GM12878 (cell line): ENCODE measurements at regions not wholly inside any gene's neighbourhood (a gene's known extent, or its start where the extent isn't known, plus 50 kb on each side); places are given as distances from the start of the nearest gene placed in this dataset.

Source experiments
- ATAC-seq: fragments of 200-7000 bp; cut with Tn5 transposase; 3 replicates; pipeline ENCODE4 v1.9.1; 2020; ENCODE audit warnings: mild to moderate bottlenecking, moderate library complexity
- BruUV-seq: library from RNA; stranded (reverse); fragments of 400-500 nt; replicated peaks from 2 replicates; lab custom pipeline; 2021; lab: Mats Ljungman, UMichigan
- CTCF ChIA-PET: fragments of 300-600 bp; sonication (Branson Sonifier 250); formaldehyde crosslinking; extraction: SDS; loops from one replicate; lab custom pipeline; 2021; ENCODE audit warnings: inconsistent platforms; lab: Yijun Ruan, JAX
- POLR2A ChIA-PET: fragments of 350-600 bp; formaldehyde crosslinking; extraction: SDS; loops from one replicate; lab custom pipeline; 2021; ENCODE audit warnings: inconsistent platforms; lab: Charles Lee
- RAD21 ChIA-PET: fragments of 300-600 bp; sonication (Branson Sonifier 250); formaldehyde crosslinking; loops from one replicate; lab custom pipeline; 2023; ENCODE audit warnings: antibody characterized with exemption; ENCODE audit not compliant: unreplicated experiment; lab: Charles Lee
- SMC1A ChIA-PET: fragments of 300-600 bp; sonication (Branson Sonifier 250); formaldehyde crosslinking; loops from one replicate; lab custom pipeline; 2023; ENCODE audit not compliant: unreplicated experiment, uncharacterized antibody; lab: Charles Lee
- DNase-seq: peaks from one replicate; pipeline ENCODE4 v3.0.0-alpha.2; 2011; ENCODE audit warnings: low read depth, low spot score
- FAIRE-seq: peaks from 3 replicates; lab custom pipeline; 2011; peaks lifted over from hg19 to GRCh38; lab: Jason Lieb, UNC
- H2AFZ ChIP-seq: 2 replicates; pipeline ENCODE4 v1.6.0; 2011; ENCODE audit warnings: low read depth, low read length, control low read depth; ENCODE audit not compliant: control insufficient read depth
- H3K27ac ChIP-seq: 2 replicates; pipeline ENCODE4 v1.5.1; 2011; ENCODE audit warnings: control low read depth; ENCODE audit not compliant: control insufficient read depth, insufficient read depth
- H3K27me3 ChIP-seq, 2 experiments: replicated peaks in 1 of 2; 2 replicates each; pipeline versions ENCODE4 v1.6.0 to v1.6.1; 2011; ENCODE audit warnings: low read length in 1 of 2; ENCODE audit not compliant: control insufficient read depth in 2 of 2, insufficient read depth in 2 of 2
- H3K36me3 ChIP-seq, 2 experiments: 2 replicates each; pipeline ENCODE4 v1.5.1; 2011; ENCODE audit warnings: low read length in 1 of 2; ENCODE audit not compliant: control insufficient read depth in 2 of 2, insufficient read depth in 2 of 2
- H3K4me1 ChIP-seq: 2 replicates; pipeline ENCODE4 v1.6.1; 2011; ENCODE audit warnings: mild to moderate bottlenecking, low read length, moderate library complexity, mixed read lengths; ENCODE audit not compliant: control insufficient read depth, insufficient read depth
- H3K4me2 ChIP-seq: 2 replicates; pipeline ENCODE4 v1.6.0; 2011; ENCODE audit warnings: control low read depth; ENCODE audit not compliant: control insufficient read depth, insufficient read depth
- H3K4me3 ChIP-seq: fragments of 200-600 bp; sonication (generic); 2 replicates; pipeline ENCODE4 v1.5.1; 2016
- H3K79me2 ChIP-seq: 2 replicates; pipeline ENCODE4 v1.6.0; 2011; ENCODE audit warnings: low read length; ENCODE audit not compliant: control insufficient read depth, insufficient read depth
- H3K9ac ChIP-seq: 2 replicates; pipeline ENCODE4 v1.8.0; 2011; ENCODE audit warnings: low read length, control low read depth, mixed read lengths; ENCODE audit not compliant: control insufficient read depth, insufficient read depth
- H3K9me3 ChIP-seq: replicated peaks from 3 replicates; pipeline ENCODE4 v1.5.1; 2011; ENCODE audit warnings: mild to moderate bottlenecking, low read length; ENCODE audit not compliant: control insufficient read depth, insufficient read depth
- H4K20me1 ChIP-seq: 2 replicates; pipeline ENCODE4 v1.6.0; 2011; ENCODE audit not compliant: control insufficient read depth, insufficient read depth
- ASH2L ChIP-seq: fragments of 300-600, 200-600 bp; sonication (generic); IDR thresholded peaks from 2 replicates; pipeline ENCODE4 v1.6.1; 2017; ENCODE audit warnings: low read depth, mild to moderate bottlenecking, borderline replicate concordance
- ATF7 ChIP-seq: fragments of 450-650 bp; IDR thresholded peaks from 2 replicates; pipeline ENCODE4 v1.6.1; 2016; ENCODE audit warnings: low read depth, mild to moderate bottlenecking
- CREB1 ChIP-seq: IDR thresholded peaks from 2 replicates; pipeline ENCODE4 v1.6.1; 2012; ENCODE audit warnings: low read depth, mild to moderate bottlenecking, inconsistent platforms
- IKZF2 ChIP-seq, 2 experiments: fragments of 450-650 bp; IDR thresholded peaks; 2 replicates each; pipeline ENCODE4 v1.6.1; 2017; ENCODE audit warnings: mild to moderate bottlenecking in 2 of 2, moderate library complexity in 2 of 2
- LARP7 ChIP-seq: fragments of 450-650 bp; IDR thresholded peaks from 2 replicates; pipeline ENCODE4 v1.6.1; 2017; ENCODE audit warnings: mild to moderate bottlenecking
- MTA3 ChIP-seq: IDR thresholded peaks from 2 replicates; pipeline ENCODE4 v1.6.1; 2012; ENCODE audit warnings: low read length, inconsistent platforms, borderline replicate concordance
- POLR2AphosphoS5 ChIP-seq: IDR thresholded peaks from 2 replicates; pipeline ENCODE4 v1.6.1; 2011; ENCODE audit warnings: mild to moderate bottlenecking, low read length, inconsistent platforms
- SMAD5 ChIP-seq: IDR thresholded peaks from 2 replicates; pipeline ENCODE4 v1.6.1; 2016; ENCODE audit warnings: antibody characterized with exemption, low read depth
- SRF ChIP-seq, 2 experiments: IDR thresholded peaks; 2 replicates each; pipeline ENCODE4 v1.6.1; 2011; ENCODE audit warnings: low read depth in 2 of 2, low read length in 2 of 2, mild to moderate bottlenecking in 1 of 2, moderate library complexity in 1 of 2
- WGBS: methylation state at CpG from one replicate; pipeline ENCODE4 v1.1.6; 2016; ENCODE audit warnings: low lambda C conversion rate; ENCODE audit not compliant: insufficient replicate concordance, insufficient coverage; ENCODE audit errors: missing lambda C conversion rate; 5-methylcytosine and 5-hydroxymethylcytosine counted together
- in situ Hi-C: fragments of 300-500 bp; cut with MboI; formaldehyde crosslinking; loops from 9 replicates; pipeline ENCODE4 v1.14.3; 2018; ENCODE audit warnings: mixed read lengths
- intact Hi-C: fragments of 100-400 bp; cut with micrococcal nuclease; formaldehyde crosslinking; loops from one replicate; pipeline ENCODE4 v1.14.2; 2022; ENCODE audit not compliant: unreplicated experiment
- TF ChIP-seq, protein P1 (sequence below): fragments of 450-650 bp; IDR thresholded peaks from 2 replicates; pipeline ENCODE4 v1.6.1; 2018; ENCODE audit warnings: borderline replicate concordance, mild to moderate bottlenecking; ENCODE audit not compliant: partially characterized antibody
- TF ChIP-seq, protein P2 (sequence below): fragments of 450-650 bp; conservative IDR thresholded peaks from 2 replicates; pipeline ENCODE4 v1.6.1; 2017; ENCODE audit warnings: mild to moderate bottlenecking, moderate library complexity

DNA sequence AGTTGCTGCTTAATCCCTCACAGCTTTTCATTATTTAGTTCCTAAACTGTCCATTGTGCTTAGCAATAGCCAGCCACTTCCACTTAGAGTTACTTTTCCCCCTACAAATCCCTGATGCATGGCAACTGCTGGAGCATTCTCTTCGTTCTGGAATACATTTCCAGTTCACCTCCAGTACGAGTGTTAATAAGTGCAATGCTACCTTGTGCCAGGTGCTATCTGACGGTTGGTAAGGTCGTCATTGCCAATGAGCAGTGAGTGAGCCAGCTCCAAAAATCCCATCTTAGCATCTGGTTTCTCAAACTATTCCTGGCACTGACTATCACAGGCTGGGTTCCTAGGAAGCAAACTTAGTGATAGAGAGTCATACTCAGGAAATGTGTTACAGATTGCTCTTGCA lies 114.1 kb upstream of the ADGRF1 start:
- ChIA-PET POLR2A (no interaction called here), CTCF (no interaction called here), SMC1A (no interaction called here), RAD21 (no interaction called here)
- Histone ChIP-seq H3K9me3 (no peaks in the 10 kb centered on the region), H3K36me3 (no peaks in the 10 kb centered on the region), H3K79me2 (no peaks in the 10 kb centered on the region), H3K4me1 (no peaks in the 10 kb centered on the region), H3K27ac (no peak overlapping the region), H3K4me3 (no peak overlapping the region), H3K9ac (no peak overlapping the region), H3K27me3 (peaks cover 0 to 2% of the 10 kb centered on the region in 2 experiments; a peak in 2 of 4 replicates), H4K20me1 (no peaks in the 10 kb centered on the region), H3K4me2 (no peak overlapping the region), H2AFZ (no peak overlapping the region)
- TF ChIP-seq POLR2AphosphoS5 (no peak), ASH2L (no peak), CREB1 (no peak), ATF7 (no peak), MTA3 (no peak), IKZF2 (IDR thresholded peaks at IDR 0.05) (no peak), LARP7 (no peak), SMAD5 (no peak), SRF (IDR thresholded peaks at IDR 0.05; ENCODE audit: low read depth in 2 of 2, low read length in 2 of 2) (no peak)
- TF ChIP-seq, protein P1, sequence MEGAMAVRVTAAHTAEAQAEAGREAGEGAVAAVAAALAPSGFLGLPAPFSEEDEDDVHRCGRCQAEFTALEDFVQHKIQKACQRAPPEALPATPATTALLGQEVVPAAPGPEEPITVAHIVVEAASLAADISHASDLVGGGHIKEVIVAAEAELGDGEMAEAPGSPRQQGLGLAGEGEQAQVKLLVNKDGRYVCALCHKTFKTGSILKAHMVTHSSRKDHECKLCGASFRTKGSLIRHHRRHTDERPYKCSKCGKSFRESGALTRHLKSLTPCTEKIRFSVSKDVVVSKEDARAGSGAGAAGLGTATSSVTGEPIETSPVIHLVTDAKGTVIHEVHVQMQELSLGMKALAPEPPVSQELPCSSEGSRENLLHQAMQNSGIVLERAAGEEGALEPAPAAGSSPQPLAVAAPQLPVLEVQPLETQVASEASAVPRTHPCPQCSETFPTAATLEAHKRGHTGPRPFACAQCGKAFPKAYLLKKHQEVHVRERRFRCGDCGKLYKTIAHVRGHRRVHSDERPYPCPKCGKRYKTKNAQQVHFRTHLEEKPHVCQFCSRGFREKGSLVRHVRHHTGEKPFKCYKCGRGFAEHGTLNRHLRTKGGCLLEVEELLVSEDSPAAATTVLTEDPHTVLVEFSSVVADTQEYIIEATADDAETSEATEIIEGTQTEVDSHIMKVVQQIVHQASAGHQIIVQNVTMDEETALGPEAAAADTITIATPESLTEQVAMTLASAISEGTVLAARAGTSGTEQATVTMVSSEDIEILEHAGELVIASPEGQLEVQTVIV: no peak
- TF ChIP-seq, protein P2, sequence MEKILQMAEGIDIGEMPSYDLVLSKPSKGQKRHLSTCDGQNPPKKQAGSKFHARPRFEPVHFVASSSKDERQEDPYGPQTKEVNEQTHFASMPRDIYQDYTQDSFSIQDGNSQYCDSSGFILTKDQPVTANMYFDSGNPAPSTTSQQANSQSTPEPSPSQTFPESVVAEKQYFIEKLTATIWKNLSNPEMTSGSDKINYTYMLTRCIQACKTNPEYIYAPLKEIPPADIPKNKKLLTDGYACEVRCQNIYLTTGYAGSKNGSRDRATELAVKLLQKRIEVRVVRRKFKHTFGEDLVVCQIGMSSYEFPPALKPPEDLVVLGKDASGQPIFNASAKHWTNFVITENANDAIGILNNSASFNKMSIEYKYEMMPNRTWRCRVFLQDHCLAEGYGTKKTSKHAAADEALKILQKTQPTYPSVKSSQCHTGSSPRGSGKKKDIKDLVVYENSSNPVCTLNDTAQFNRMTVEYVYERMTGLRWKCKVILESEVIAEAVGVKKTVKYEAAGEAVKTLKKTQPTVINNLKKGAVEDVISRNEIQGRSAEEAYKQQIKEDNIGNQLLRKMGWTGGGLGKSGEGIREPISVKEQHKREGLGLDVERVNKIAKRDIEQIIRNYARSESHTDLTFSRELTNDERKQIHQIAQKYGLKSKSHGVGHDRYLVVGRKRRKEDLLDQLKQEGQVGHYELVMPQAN: no peak
- ATAC-seq (no peak), DNase-seq (no peak), FAIRE-seq (no peak)
- intact Hi-C loops: no loop called here
- WGBS: 5% methylated on average over 4 of the region's 4 CpGs
- in situ Hi-C loops: no loop called here
- BruUV-seq: no TSS peak
